Skeletal muscle tissue (tissue), 3 donors: ENCODE measurements at regions not wholly inside any gene's neighbourhood (a gene's known extent, or its start where the extent isn't known, plus 50 kb on each side); places are given as distances from the start of the nearest gene placed in this dataset.

Source experiments
- H3K27ac ChIP-seq: one replicate; pipeline ENCODE4 v1.7.0; 2013; ENCODE audit warnings: mild to moderate bottlenecking, low read depth, low read length, inconsistent platforms
- H3K27me3 ChIP-seq, 3 donors: one replicate each; pipeline ENCODE4 v1.7.0; 2013; ENCODE audit warnings: low read length in 3 of 3; ENCODE audit not compliant: control insufficient read depth in 3 of 3, insufficient read depth in 3 of 3
- H3K36me3 ChIP-seq, 3 donors: one replicate each; pipeline ENCODE4 v1.7.0; 2013; ENCODE audit warnings: low read length in 3 of 3; ENCODE audit not compliant: control insufficient read depth in 3 of 3, insufficient read depth in 3 of 3
- H3K4me1 ChIP-seq, 3 donors: one replicate each; pipeline ENCODE4 v1.7.0; 2013; ENCODE audit warnings: low read length in 3 of 3, mild to moderate bottlenecking in 3 of 3; ENCODE audit not compliant: control insufficient read depth in 3 of 3, insufficient read depth in 3 of 3
- H3K4me3 ChIP-seq, 3 donors: one replicate each; pipeline ENCODE4 v1.7.0; 2013; ENCODE audit warnings: low read length in 3 of 3
- H3K9ac ChIP-seq, 3 donors: one replicate each; pipeline ENCODE4 v1.7.0; 2013; ENCODE audit warnings: low read length in 3 of 3, mild to moderate bottlenecking in 3 of 3, moderate library complexity in 2 of 3, low read depth in 1 of 3
- H3K9me3 ChIP-seq, 3 donors: one replicate each; pipeline ENCODE4 v1.7.0; 2013; ENCODE audit warnings: low read length in 3 of 3; ENCODE audit not compliant: control insufficient read depth in 3 of 3
- donor health status: Osteomylitis.

GRCh38 chr2:149662556-149662955 lies 75.0 kb upstream of the MMADHC start:
- Histone ChIP-seq H3K4me3 (no peak overlapping the region), H3K9me3 (no peaks in the 10 kb centered on the region), H3K4me1 (no peaks in the 10 kb centered on the region), H3K9ac (no peak overlapping the region), H3K27me3 (no peaks in the 10 kb centered on the region), H3K27ac (no peak overlapping the region), H3K36me3 (no peaks in the 10 kb centered on the region)

GRCh38 chr2:149661844-149662243 lies 74.3 kb upstream of the MMADHC start:
- no peaks in the 10 kb centered on the region for H3K36me3 ChIP-seq
- H3K4me3 ChIP-seq = no peak overlapping the region
- H3K4me1 ChIP-seq = no peaks in the 10 kb centered on the region
- H3K27me3 ChIP-seq = no peaks in the 10 kb centered on the region
- no peak overlapping the region for H3K27ac ChIP-seq
- no peak overlapping the region for H3K9ac ChIP-seq
- no peaks in the 10 kb centered on the region for H3K9me3 ChIP-seq

DNA sequence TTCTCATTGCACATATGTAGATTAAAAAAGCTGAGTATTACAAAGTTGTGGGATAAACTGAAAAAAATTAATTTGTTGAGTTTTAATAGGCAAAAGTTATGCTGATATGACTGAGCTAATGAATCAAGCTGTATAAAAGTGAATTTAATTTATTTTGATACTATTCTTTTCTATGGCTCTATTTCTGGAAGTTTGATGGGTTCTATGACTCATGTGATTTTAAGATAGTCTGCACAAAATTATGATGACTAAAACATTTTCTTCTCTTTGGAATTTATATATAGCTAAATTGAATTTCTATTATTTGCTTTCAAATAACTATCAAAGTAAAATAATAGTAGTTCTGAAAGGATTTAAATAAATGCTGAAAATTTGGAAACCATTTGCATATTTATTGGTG lies 71.0 kb upstream of the MMADHC start:
- no peaks in the 10 kb centered on the region for H3K27me3 ChIP-seq
- H3K9me3 ChIP-seq = no peaks in the 10 kb centered on the region
- H3K36me3 ChIP-seq = no peaks in the 10 kb centered on the region
- H3K4me1 ChIP-seq = no peaks in the 10 kb centered on the region
- no peak overlapping the region for H3K27ac ChIP-seq
- H3K4me3 ChIP-seq = no peak overlapping the region
- H3K9ac ChIP-seq = no peak overlapping the region

GRCh38 chr2:149657401-149658040 lies 69.9 kb upstream of the MMADHC start:
- Histone ChIP-seq H3K9me3 (no peaks in the 10 kb centered on the region), H3K9ac (no peak overlapping the region), H3K27me3 (no peaks in the 10 kb centered on the region), H3K4me1 (no peaks in the 10 kb centered on the region), H3K36me3 (no peaks in the 10 kb centered on the region), H3K4me3 (no peak overlapping the region), H3K27ac (no peak overlapping the region)

DNA sequence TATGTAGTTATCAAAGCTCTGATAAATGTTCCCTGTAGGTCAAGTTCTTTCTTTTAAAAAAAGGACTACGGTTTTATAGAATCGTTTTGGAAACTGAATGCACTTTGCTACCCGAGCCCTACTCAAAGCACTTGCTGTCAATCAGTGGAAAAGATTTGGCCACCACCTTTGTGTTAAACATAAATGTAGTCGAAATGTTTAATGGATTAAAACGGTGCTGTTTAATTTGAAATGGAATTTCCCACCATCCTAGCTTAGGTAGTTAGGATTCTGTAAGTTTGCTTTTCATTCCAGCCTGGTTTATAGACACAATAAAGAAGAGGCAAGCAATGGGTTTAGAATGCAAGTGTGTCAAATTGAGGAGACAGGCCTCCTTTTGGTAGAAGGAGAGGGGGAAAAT lies 69.4 kb upstream of the MMADHC start:
- H3K36me3 ChIP-seq = no peaks in the 10 kb centered on the region
- H3K4me1 ChIP-seq = no peaks in the 10 kb centered on the region
- H3K9me3 ChIP-seq = no peaks in the 10 kb centered on the region
- H3K4me3 ChIP-seq = no peak overlapping the region
- no peak overlapping the region for H3K27ac ChIP-seq
- no peak overlapping the region for H3K9ac ChIP-seq
- no peaks in the 10 kb centered on the region for H3K27me3 ChIP-seq

GRCh38 chr2:149653831-149654445 lies 66.4 kb upstream of the MMADHC start:
- no peaks in the 10 kb centered on the region for H3K27me3 ChIP-seq

GRCh38 chr2:149652926-149653325 lies 65.4 kb upstream of the MMADHC start:
- no peak overlapping the region for H3K4me3 ChIP-seq
- H3K27me3 ChIP-seq = no peaks in the 10 kb centered on the region
- no peak overlapping the region for H3K27ac ChIP-seq

More at GRCh38 chr2:149653831-149654445, 66.4 kb upstream of the MMADHC start:
- H3K9ac ChIP-seq = no peak overlapping the region
- no peak overlapping the region for H3K4me3 ChIP-seq
- H3K9me3 ChIP-seq = no peaks in the 10 kb centered on the region
- no peaks in the 10 kb centered on the region for H3K4me1 ChIP-seq
- no peak overlapping the region for H3K27ac ChIP-seq
- no peaks in the 10 kb centered on the region for H3K36me3 ChIP-seq

DNA sequence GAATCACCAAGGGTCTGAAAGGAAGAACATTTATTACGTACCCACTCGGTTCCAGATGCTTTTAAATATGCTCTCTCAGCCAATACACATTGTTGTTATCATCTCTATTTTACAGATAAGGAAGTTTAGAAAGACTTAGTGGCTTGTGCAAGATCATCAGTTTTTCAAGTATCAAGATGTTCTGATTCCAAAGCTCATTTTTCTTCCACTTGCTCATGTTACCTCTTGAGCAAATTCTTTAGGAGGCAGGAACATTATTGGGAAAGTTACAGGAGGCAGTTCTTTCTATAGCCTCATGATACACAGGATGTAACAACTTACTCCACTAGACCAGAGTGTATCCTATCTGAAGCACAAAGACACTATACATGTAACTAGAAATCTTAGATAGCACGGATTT lies 65.0 kb upstream of the MMADHC start:
- no peak overlapping the region for H3K4me3 ChIP-seq
- no peaks in the 10 kb centered on the region for H3K4me1 ChIP-seq
- no peaks in the 10 kb centered on the region for H3K27me3 ChIP-seq
- no peaks in the 10 kb centered on the region for H3K36me3 ChIP-seq
- no peak overlapping the region for H3K9ac ChIP-seq
- no peaks in the 10 kb centered on the region for H3K9me3 ChIP-seq
- H3K27ac ChIP-seq = no peak overlapping the region

More at GRCh38 chr2:149652926-149653325, 65.4 kb upstream of the MMADHC start:
- H3K9me3 ChIP-seq = no peaks in the 10 kb centered on the region
- H3K9ac ChIP-seq = no peak overlapping the region
- H3K36me3 ChIP-seq = no peaks in the 10 kb centered on the region
- H3K4me1 ChIP-seq = no peaks in the 10 kb centered on the region

DNA sequence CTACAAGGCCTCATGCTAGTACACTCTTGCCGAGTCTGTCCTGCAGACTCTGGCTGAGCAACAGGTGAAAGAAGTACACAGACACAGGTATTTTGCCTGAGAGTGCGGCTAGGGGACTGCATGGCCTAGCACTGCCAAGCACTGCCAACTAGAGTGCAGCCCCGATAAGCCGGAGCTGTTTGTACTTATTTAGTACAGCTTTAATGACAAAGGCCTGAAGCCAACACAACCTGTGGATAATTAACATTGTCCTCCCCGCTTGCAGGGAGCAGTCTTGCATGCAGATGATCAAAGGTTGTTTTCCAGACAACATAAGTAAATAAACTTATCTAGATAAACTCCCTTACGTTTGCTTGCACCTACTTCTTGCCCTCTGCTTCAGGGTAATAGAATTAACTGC lies 63.7 kb upstream of the MMADHC start:
- Histone ChIP-seq H3K4me1 (no peaks in the 10 kb centered on the region), H3K9ac (no peak overlapping the region), H3K27ac (no peak overlapping the region), H3K36me3 (no peaks in the 10 kb centered on the region), H3K4me3 (no peak overlapping the region), H3K9me3 (no peaks in the 10 kb centered on the region), H3K27me3 (no peaks in the 10 kb centered on the region)

DNA sequence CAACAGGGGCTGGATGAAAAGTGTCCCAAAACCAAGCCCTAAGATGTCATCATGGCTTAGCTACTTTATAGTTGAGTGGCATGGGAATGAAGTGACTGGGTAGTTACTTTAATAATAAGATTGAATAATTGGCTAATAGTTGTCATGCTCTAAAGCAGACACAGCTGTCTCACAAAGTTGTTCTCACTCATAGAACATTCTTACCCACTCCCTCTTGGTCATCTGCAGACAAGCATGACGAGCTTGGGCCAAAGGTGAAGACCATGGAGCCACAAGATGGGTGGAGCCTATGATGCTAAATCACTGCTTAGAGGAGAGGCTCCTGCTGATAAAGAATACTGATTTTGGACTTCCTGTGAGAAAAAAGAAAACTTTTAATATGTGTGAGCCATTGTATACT lies 62.4 kb upstream of the MMADHC start:
- Histone ChIP-seq H3K27me3 (no peaks in the 10 kb centered on the region), H3K4me3 (no peak overlapping the region), H3K36me3 (no peaks in the 10 kb centered on the region), H3K27ac (no peak overlapping the region), H3K9me3 (no peaks in the 10 kb centered on the region), H3K4me1 (no peaks in the 10 kb centered on the region), H3K9ac (no peak overlapping the region)
